GM12878 (cell line): ENCODE measurements at regions not wholly inside any gene's neighbourhood (a gene's known extent, or its start where the extent isn't known, plus 50 kb on each side); places are given as distances from the start of the nearest gene placed in this dataset.

Source experiments
- ATAC-seq: fragments of 200-7000 bp; cut with Tn5 transposase; 3 replicates; pipeline ENCODE4 v1.9.1; 2020; ENCODE audit warnings: mild to moderate bottlenecking, moderate library complexity
- BruUV-seq: library from RNA; stranded (reverse); fragments of 400-500 nt; replicated peaks from 2 replicates; lab custom pipeline; 2021; lab: Mats Ljungman, UMichigan
- CTCF ChIA-PET: fragments of 300-600 bp; sonication (Branson Sonifier 250); formaldehyde crosslinking; extraction: SDS; loops from one replicate; lab custom pipeline; 2021; ENCODE audit warnings: inconsistent platforms; lab: Yijun Ruan, JAX
- POLR2A ChIA-PET: fragments of 350-600 bp; formaldehyde crosslinking; extraction: SDS; loops from one replicate; lab custom pipeline; 2021; ENCODE audit warnings: inconsistent platforms; lab: Charles Lee
- RAD21 ChIA-PET: fragments of 300-600 bp; sonication (Branson Sonifier 250); formaldehyde crosslinking; loops from one replicate; lab custom pipeline; 2023; ENCODE audit warnings: antibody characterized with exemption; ENCODE audit not compliant: unreplicated experiment; lab: Charles Lee
- SMC1A ChIA-PET: fragments of 300-600 bp; sonication (Branson Sonifier 250); formaldehyde crosslinking; loops from one replicate; lab custom pipeline; 2023; ENCODE audit not compliant: unreplicated experiment, uncharacterized antibody; lab: Charles Lee
- DNase-seq: peaks from one replicate; pipeline ENCODE4 v3.0.0-alpha.2; 2011; ENCODE audit warnings: low read depth, low spot score
- FAIRE-seq: peaks from 3 replicates; lab custom pipeline; 2011; peaks lifted over from hg19 to GRCh38; lab: Jason Lieb, UNC
- H2AFZ ChIP-seq: 2 replicates; pipeline ENCODE4 v1.6.0; 2011; ENCODE audit warnings: low read depth, low read length, control low read depth; ENCODE audit not compliant: control insufficient read depth
- H3K27ac ChIP-seq: 2 replicates; pipeline ENCODE4 v1.5.1; 2011; ENCODE audit warnings: control low read depth; ENCODE audit not compliant: control insufficient read depth, insufficient read depth
- H3K27me3 ChIP-seq, 2 experiments: replicated peaks in 1 of 2; 2 replicates each; pipeline versions ENCODE4 v1.6.0 to v1.6.1; 2011; ENCODE audit warnings: low read length in 1 of 2; ENCODE audit not compliant: control insufficient read depth in 2 of 2, insufficient read depth in 2 of 2
- H3K36me3 ChIP-seq, 2 experiments: 2 replicates each; pipeline ENCODE4 v1.5.1; 2011; ENCODE audit warnings: low read length in 1 of 2; ENCODE audit not compliant: control insufficient read depth in 2 of 2, insufficient read depth in 2 of 2
- H3K4me1 ChIP-seq: 2 replicates; pipeline ENCODE4 v1.6.1; 2011; ENCODE audit warnings: mild to moderate bottlenecking, low read length, moderate library complexity, mixed read lengths; ENCODE audit not compliant: control insufficient read depth, insufficient read depth
- H3K4me2 ChIP-seq: 2 replicates; pipeline ENCODE4 v1.6.0; 2011; ENCODE audit warnings: control low read depth; ENCODE audit not compliant: control insufficient read depth, insufficient read depth
- H3K4me3 ChIP-seq: fragments of 200-600 bp; sonication (generic); 2 replicates; pipeline ENCODE4 v1.5.1; 2016
- H3K79me2 ChIP-seq: 2 replicates; pipeline ENCODE4 v1.6.0; 2011; ENCODE audit warnings: low read length; ENCODE audit not compliant: control insufficient read depth, insufficient read depth
- H3K9ac ChIP-seq: 2 replicates; pipeline ENCODE4 v1.8.0; 2011; ENCODE audit warnings: low read length, control low read depth, mixed read lengths; ENCODE audit not compliant: control insufficient read depth, insufficient read depth
- H3K9me3 ChIP-seq: replicated peaks from 3 replicates; pipeline ENCODE4 v1.5.1; 2011; ENCODE audit warnings: mild to moderate bottlenecking, low read length; ENCODE audit not compliant: control insufficient read depth, insufficient read depth
- H4K20me1 ChIP-seq: 2 replicates; pipeline ENCODE4 v1.6.0; 2011; ENCODE audit not compliant: control insufficient read depth, insufficient read depth
- NFYB ChIP-seq: IDR thresholded peaks from 2 replicates; pipeline ENCODE4 v1.6.1; 2011; ENCODE audit warnings: low read depth, mild to moderate bottlenecking, low read length, improper control_type of control experiment, moderate library complexity; ENCODE audit not compliant: insufficient read depth
- SIX5 ChIP-seq: IDR thresholded peaks from 2 replicates; pipeline ENCODE4 v1.6.1; 2011; ENCODE audit warnings: mild to moderate bottlenecking, low read depth, low read length, moderate library complexity; ENCODE audit not compliant: severe bottlenecking
- SRF ChIP-seq, 2 experiments: IDR thresholded peaks; 2 replicates each; pipeline ENCODE4 v1.6.1; 2011; ENCODE audit warnings: low read depth in 2 of 2, low read length in 2 of 2, mild to moderate bottlenecking in 1 of 2, moderate library complexity in 1 of 2
- ZNF592 ChIP-seq: fragments of 450-650 bp; IDR thresholded peaks from 2 replicates; pipeline ENCODE4 v1.6.1; 2017; ENCODE audit warnings: mild to moderate bottlenecking, moderate library complexity
- ZZZ3 ChIP-seq: IDR thresholded peaks from 2 replicates; pipeline ENCODE4 v1.6.1; 2011; ENCODE audit warnings: low read depth; ENCODE audit not compliant: control insufficient read depth, insufficient read length
- WGBS: methylation state at CpG from one replicate; pipeline ENCODE4 v1.1.6; 2016; ENCODE audit warnings: low lambda C conversion rate; ENCODE audit not compliant: insufficient replicate concordance, insufficient coverage; ENCODE audit errors: missing lambda C conversion rate; 5-methylcytosine and 5-hydroxymethylcytosine counted together
- in situ Hi-C: fragments of 300-500 bp; cut with MboI; formaldehyde crosslinking; loops from 9 replicates; pipeline ENCODE4 v1.14.3; 2018; ENCODE audit warnings: mixed read lengths
- intact Hi-C: fragments of 100-400 bp; cut with micrococcal nuclease; formaldehyde crosslinking; loops from one replicate; pipeline ENCODE4 v1.14.2; 2022; ENCODE audit not compliant: unreplicated experiment

GRCh38 chr14:98056946-98057345 lies 1215.1 kb downstream of the BCL11B start (continued):
- TF ChIP-seq NFYB: no peak
- no peak for TF ChIP-seq ZZZ3
- TF ChIP-seq SRF (IDR thresholded peaks at IDR 0.05; ENCODE audit: low read depth in 2 of 2, low read length in 2 of 2): no peak
- no peak for TF ChIP-seq ZNF592

GRCh38 chr14:98059106-98059505 lies 1212.9 kb downstream of the BCL11B start:
- H3K4me2 ChIP-seq: no peak overlapping the region
- ATAC-seq: no peak
- no peak for FAIRE-seq
- no peaks in the 10 kb centered on the region for H3K79me2 ChIP-seq
- no peak overlapping the region for H3K27ac ChIP-seq
- no peak for TF ChIP-seq SIX5
- H3K9ac ChIP-seq: no peak overlapping the region
- H2AFZ ChIP-seq: no peak overlapping the region
- intact Hi-C loops: no loop called here
- in situ Hi-C loops: no loop called here
- SMC1A ChIA-PET: interaction anchor here (1.0 kb wide), 1 partner anchor 62 kb away, joined by 3 read pairs; no protein-coding TSS in a partner anchor
- H3K36me3 ChIP-seq: no peaks in the 10 kb centered on the region
- no peak overlapping the region for H3K4me3 ChIP-seq
- POLR2A ChIA-PET: no interaction called here
- H4K20me1 ChIP-seq: no peaks in the 10 kb centered on the region
- WGBS: 19% methylated on average over 5 of the region's 5 CpGs
- CTCF ChIA-PET: no interaction called here
- no peaks in the 10 kb centered on the region for H3K9me3 ChIP-seq
- H3K4me1 ChIP-seq: no peaks in the 10 kb centered on the region
- no peaks in the 10 kb centered on the region for H3K27me3 ChIP-seq
- RAD21 ChIA-PET: interaction anchor here (1.2 kb wide), 1 partner anchor 267 kb away, joined by 3 read pairs; no protein-coding TSS in a partner anchor
- BruUV-seq: no TSS peak
- DNase-seq: no peak
